ENCODE measurements at regions not wholly inside any gene's neighbourhood (a gene's known extent, or its start where the extent isn't known, plus 50 kb on each side); places are given as distances from the start of the nearest gene placed in this dataset.

- no peak for DNase-seq (ENCODE audit: low spot score)
Measured at GRCh38 chr17:73754886-73755400, 110.7 kb upstream of the SDK2 start.

DNA sequence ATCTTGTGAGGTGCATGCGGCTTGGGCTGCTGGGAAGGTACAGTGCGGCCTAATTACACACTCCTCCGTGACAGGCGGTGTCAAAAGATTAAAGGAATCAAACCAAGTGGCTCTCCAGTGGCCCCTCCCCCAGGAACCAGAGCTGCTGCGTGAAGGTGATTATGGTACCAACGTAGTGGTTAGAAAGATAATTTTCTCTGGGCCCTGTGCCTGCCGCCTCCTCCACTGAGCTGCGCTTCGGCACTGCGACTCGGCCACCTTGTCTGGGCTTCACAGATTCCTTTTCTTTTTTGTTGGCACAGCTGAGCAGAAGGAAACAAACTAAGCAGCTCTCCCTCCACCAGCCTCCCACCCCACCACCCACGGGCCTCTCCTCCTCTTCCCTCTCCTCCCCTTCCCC lies 113.2 kb upstream of the SDK2 start:
- peak; percentile 65 for DNase-seq (ENCODE audit: low spot score)

DNA sequence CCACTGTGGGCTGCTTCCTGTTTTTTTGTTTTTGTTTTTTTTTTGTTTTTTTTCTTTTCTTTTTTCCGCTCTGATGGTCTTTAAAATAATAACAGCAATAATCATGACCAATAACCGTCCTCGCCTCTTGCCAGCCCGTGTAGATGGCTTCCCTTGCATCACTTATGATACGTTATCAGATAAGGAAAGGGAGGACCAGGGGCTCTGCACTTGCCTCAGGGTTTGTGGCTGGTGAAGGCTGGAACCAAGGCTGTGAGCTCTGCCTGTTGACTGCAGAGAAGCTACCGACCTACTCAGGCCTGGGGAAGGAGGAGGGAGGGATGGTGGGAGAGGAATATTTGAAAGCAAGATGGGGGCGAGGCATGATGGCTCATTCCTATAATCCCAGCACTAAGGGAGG lies 114.0 kb upstream of the SDK2 start:
- no peak for DNase-seq (ENCODE audit: low spot score)

GRCh38 chr17:73759324-73759723 lies 115.1 kb upstream of the SDK2 start:
- no peak for DNase-seq (ENCODE audit: low spot score)

DNA sequence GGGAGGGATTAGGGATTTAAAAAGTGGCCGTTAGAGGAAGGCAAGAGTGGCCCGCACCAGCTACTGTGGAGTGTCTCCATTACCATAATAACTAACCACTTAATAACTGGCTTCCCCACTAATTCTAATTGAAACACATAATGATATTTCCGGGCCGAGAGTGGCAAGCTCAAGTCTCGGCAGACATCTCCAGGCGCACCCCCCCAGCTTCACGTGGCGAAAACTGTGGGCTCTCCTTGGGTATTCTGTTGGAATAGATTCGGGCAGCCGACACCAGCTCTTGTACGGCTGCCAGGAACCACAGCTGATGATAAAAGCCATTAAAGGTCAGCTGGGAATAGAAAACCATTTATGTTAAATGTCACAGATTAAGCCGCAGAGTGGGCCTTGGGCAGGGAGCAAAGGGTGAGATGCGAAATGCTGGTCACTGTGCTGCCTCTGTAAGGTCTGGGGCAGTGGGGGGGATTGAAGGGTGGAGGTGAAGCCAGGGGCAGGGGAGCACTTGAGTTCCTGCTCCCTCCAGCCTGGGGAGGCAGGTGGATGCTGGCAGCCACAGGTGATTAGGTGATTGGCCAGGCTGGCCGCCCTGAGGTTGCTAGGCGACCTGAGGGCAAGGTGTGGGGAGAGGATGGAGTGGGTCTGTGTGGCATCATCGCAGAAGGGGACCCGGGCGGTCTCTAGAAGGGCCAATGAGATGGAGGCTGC lies 115.6 kb upstream of the SDK2 start:
- no peak for DNase-seq (ENCODE audit: low spot score)

DNA sequence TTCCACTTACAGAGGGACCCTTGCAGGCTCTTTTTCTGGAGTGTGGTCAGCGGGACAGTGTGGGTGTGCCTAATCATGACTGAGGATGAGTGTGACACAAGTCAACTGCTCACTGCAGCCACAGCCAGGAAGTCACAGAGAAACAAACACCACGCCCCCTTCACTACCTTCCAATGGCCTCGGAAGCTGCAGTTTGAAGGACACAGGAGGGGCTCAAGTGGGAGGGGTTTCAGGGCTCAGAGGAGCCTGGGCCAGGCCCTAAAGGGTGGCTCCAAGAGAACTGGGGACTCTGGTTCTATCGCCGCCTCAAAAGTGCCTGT lies 116.2 kb upstream of the SDK2 start:
- DNase-seq (ENCODE audit: low spot score) = peak; percentile 28

DNA sequence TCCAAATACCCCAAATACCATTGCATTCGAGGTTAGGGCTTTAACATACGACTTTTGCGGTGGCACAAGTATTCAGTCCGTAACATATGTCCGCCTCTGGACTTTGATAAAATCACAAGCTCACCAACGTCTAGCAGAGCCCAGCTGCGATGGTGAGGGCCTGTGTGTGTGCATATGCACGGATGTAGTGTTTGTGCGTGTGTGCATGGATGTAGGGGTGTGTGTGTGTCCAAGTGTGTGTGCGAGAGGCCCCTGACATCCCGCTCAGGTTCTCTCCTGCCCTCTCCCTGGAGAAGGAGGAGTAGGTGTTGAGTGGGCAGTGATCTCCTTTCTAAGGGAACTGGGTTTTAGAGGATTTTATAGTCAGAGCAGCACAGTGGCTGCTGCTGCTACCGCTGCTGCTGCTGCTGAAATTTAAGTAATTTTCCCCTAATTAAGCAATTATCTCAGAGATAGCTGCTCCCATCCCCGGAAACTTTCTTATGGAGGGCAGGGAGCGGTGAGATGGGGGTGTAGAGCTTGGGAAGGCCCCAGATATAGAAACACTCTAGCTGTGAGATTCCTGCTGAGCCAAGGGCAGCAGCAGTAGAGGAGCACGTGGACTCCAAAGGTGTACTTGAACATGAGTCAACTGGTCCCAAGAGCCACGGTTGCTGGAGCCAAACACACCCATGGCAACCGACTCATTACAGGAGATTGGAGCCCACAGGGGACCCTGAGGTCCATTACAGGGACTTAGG lies 121.7 kb upstream of the SDK2 start:
- DNase-seq (ENCODE audit: low spot score) = no peak

GRCh38 chr17:73767696-73768095 lies 123.5 kb upstream of the SDK2 start:
- DNase-seq (ENCODE audit: low spot score) = no peak

DNA sequence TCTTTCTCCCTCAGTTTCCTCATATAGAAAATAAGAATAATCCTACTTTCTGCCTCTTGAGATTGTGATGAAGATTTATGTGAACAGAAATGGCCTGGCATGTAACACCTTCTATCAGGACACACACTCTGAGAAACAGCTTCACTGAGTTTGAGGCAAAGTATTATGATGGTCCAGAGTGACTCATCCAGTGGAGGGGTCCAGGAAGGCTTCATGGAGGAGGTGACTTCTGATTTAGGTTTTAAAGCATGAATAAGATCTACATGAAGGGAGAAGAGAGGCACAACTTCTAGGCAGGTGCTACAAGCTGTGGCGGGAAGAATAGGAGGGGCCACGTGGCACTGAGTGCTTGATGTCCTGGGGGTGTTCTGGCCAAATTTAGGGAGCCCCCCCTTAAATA lies 124.4 kb upstream of the SDK2 start:
- no peak for DNase-seq (ENCODE audit: low spot score)

GRCh38 chr17:73769479-73769878 lies 125.2 kb upstream of the SDK2 start:
- no peak for DNase-seq (ENCODE audit: low spot score)

DNA sequence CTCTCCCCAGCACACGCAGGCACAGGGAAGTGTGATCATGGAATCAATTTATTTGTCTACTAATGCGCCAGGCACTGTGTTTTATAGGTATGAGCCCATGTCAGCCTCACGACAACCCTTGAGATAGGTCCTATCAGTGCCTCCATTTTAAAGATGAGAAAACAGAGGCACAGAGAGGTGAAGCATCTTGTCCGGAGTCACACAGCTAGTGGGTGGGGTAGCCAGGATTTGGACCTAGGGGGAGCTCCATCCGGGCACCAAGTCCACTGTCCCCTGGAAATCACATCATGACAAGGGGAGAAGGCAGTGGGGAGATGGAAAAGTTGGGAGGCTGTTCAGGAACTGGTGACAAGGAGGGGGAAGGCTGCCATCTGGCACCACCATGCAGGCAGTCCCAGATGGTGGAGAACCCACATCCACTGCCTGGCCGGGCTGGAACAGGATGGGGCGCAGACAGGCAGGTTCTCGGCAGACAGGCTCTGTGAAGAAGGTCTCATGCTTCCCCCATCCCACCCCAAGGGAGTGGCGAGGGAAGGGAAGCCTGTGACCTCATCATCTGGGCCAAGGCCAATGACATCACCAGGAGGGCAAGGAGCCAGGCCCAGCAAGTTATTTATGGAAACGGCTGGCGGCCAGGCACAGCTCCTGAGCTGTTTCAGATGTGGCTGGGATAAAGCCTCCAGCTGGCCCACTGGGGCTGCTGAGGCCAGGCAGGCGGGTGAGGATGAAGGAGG lies 126.0 kb upstream of the SDK2 start:
- peak; percentile 17 for DNase-seq (ENCODE audit: low spot score)

DNA sequence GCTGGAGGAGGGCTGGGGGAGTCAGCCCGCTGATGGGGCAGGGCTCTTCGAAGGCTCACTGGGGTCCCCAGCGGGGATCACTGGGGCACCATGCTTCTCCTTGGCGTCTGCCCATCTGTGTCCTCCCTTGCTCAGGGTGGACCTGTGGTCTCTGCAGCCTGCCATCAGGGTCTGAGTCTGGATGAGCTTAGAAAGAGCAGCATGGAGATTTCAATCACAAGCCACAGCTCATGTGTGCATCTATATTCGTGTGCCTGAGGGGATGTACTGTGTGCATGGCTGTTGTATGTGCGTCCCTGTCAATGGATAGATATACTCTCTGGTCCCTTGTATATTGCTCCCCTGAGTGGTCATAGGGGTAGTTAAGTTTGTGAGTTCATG lies 126.6 kb upstream of the SDK2 start:
- no peak for DNase-seq (ENCODE audit: low spot score)

DNA sequence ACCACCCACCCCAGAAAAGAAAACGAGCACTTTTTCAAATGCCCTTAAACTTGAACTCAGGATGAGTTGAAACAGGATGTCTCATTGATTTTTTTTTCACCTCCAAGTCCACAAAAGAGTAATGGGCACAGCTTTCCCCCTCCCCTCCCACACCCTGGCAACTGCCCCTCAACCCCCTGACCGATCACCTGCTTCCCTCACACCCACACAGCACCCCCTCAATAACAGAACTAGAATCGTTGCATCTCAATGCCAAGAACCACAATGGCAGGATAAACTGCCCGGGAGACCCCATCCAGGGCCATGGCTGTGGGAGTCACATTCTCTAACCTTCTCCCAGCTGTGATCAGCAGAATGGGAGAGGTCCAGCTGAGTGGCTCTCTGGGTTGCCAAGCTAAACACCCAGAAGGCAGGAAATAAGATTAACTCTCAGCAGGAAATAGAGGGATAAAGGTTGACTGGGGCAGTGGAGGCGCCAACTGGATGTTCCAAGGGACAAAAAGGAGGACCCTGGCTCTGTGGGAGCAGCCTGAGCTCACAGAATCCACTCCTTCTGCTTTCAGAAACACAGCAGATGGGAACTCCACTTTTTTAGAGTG lies 128.0 kb upstream of the SDK2 start:
- no peak for DNase-seq (ENCODE audit: low spot score)

- DNase-seq (ENCODE audit: low spot score) = no peak
Measured at GRCh38 chr17:73773702-73774101, 129.5 kb upstream of the SDK2 start.

DNA sequence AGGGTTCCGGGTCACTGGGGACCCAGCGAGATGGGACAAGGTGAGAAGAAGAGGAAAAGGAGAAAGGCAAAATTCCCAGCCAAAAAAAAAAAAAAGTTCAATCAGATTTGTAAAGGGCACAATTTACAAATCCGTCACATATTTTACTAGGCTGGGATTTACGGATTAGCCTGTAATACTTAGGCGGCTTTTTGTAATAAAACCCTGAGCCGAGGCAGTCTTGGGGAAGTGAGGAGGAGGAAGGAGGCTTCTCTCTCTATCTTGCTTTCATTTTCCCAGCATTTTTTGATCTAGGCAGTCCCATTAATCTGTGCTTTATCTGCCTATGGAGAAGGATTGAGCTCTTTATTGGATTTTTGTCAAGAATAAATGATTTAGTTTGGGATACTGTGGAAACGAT lies 130.6 kb upstream of the SDK2 start:
- no peak for DNase-seq (ENCODE audit: low spot score)

DNA sequence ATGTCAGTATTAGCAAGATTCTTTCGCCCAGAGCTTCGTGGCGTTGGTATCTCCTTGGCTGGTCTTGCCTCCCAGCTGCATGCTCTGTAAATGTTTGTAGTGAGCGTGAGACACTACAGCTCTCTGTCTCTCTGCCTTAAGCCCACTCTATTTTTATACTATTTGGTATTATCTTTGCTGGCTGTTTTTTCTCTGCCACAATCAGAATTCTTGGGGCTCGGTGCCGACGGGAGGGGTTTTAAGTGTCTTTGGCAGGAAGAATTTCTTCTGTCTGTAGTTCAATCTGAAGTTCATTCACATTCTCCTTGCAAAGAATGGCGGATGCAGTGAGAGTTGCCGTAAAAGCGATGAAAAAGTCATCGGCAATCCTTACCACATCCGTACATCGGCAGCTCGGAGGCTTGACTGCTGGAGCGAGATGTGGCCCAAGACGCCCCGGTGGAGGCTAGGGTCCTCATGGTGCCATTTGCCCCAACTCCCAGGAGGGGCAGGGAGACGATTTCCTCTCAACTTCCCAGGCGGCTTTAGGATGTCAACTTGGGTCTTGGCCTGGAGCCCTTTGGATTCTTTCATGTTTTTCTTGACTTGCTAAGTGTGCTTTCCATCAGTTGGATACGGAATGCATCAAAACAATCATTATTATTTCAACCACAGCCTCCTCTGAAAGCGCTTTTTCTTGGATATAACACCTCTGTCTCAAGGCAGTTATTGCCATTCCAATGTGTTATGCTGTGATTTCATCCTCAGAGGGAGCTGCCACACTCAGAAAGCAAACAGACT lies 132.3 kb upstream of the SDK2 start:
- DNase-seq (ENCODE audit: low spot score) = no peak

- DNase-seq (ENCODE audit: low spot score) = no peak
Measured at GRCh38 chr17:73777131-73777449, 132.8 kb upstream of the SDK2 start.

- no peak for DNase-seq (ENCODE audit: low spot score)
Measured at GRCh38 chr17:73782231-73782630, 138.0 kb upstream of the SDK2 start.

DNA sequence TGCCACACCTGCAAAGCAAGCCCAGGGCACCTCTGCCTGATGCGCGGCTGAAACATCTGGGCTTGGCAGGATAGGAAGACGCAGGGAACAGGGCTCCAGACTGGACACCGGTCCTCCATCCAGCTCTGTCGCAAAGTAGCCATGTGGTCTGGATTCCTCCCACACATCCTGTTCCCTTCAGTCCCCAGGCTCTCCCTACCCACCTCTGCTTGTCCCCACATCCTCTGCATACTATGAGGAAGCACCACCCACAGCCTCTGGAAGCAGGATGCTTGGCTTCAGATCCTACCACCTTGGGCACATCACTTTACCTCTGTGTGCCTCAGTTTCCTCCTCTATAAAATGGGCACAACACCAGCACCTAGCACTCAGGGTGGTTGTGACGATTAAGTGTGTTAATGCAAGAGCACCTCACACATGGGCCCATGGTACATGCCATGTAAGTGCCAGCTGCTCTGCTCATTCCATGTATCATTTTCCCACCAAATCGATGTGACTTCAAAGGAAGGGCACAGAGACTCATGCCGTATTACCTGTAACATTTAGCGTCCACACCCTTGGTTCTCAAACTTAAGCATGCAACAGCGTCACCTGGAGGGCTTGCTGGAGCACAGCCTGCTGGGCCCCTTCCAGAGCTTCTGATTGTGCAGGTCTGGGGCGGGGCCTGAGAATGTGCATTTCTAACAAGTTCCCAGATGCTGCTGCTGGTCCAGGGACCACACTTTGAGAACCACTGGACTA lies 138.6 kb upstream of the SDK2 start:
- no peak for DNase-seq (ENCODE audit: low spot score)

DNA sequence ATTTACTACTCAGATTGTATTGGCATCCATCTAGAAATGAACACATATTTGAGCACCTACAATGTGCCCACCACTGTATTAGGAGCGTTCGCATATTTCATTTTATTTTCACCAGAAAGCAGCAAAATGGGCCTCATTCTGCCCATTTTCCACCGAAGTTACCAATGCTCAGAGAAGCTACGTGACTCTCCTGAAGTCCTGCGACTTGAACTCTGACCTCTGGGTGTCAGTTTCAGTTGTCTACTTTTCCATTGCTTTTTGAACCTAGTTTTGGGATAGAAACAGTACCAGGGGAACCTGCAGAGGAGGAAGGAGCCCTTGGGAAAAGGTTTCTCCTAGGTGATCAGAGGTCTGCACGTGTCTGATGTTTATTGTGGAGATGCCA lies 139.1 kb upstream of the SDK2 start:
- no peak for DNase-seq (ENCODE audit: low spot score)

DNA sequence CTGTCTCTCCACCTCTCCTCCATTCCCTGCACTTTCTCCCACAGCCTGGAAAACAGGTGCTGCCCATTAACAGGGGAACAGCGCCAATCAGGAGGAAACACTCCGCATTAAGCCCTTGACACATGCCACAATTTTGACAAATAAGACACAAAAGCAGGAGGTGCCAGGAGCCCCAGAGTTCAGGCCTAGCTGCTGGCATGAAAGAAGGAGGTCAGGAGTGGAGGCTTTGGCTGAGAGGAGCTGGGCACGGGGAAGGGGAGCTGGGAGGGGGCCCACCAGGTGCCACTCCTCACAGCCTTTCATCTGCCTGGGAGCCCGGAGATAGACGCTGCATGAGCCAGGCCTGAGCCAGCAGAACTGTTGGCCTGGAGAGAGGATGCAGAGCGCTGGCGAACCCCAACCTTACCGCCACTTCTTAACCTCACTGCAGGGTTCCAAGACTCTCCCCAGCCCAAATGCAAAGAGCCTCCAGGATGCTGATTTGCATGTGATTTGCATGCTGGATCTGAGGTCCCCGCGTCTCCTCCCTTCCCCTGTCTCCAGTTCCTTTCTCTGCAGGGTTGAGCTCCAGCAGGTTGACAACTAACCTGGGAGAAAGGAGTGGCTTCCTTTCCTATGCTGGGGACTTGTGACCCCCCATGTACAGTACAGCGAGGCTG lies 139.8 kb upstream of the SDK2 start:
- DNase-seq (ENCODE audit: low spot score) = no peak
